HEK293T (cell line): ENCODE measurements at regions not wholly inside any gene's neighbourhood (a gene's known extent, or its start where the extent isn't known, plus 50 kb on each side); places are given as distances from the start of the nearest gene placed in this dataset.

Experiments
- ELF4 ChIP-seq: fragments of 450-650 bp; IDR thresholded peaks from 2 replicates; pipeline ENCODE4 v1.6.1; 2017; ENCODE audit warnings: antibody characterized with exemption
- FOXM1 ChIP-seq: fragments of 450-650 bp; IDR thresholded peaks from 2 replicates; pipeline ENCODE4 v1.6.1; 2017; ENCODE audit warnings: mild to moderate bottlenecking, borderline replicate concordance
- LEF1 ChIP-seq: fragments of 450-650 bp; IDR thresholded peaks from 2 replicates; pipeline ENCODE4 v1.6.1; 2017; ENCODE audit warnings: mild to moderate bottlenecking, borderline replicate concordance
- SP1 ChIP-seq: fragments of 450-650 bp; IDR thresholded peaks from 2 replicates; pipeline ENCODE4 v1.6.1; 2017
- ZNF384 ChIP-seq: fragments of 450-650 bp; IDR thresholded peaks from 2 replicates; pipeline ENCODE4 v1.6.1; 2016

- TF ChIP-seq LEF1 (no peak), FOXM1 (no peak), ELF4 (no peak), ZNF384 (no peak), SP1 (no peak)
These were observed 264.6 kb downstream of the ICE1 start for GRCh38 chr5:5687113-5687512.
